Cardiac fibroblast (primary cell): ENCODE measurements at regions not wholly inside any gene's neighbourhood (a gene's known extent, or its start where the extent isn't known, plus 50 kb on each side); places are given as distances from the start of the nearest gene placed in this dataset.
"Not testable (repeated sequence)": the region's sequence is repeated elsewhere in the genome, so short reads cannot be mapped to it uniquely, and the experiment has no call there.

Experiments used
- DNase-seq, 2 donors: peaks; one replicate each; pipeline versions ENCODE4 v3.0.0 to v3.0.0-alpha.2; 2010; ENCODE audit warnings: low read depth in 2 of 2
- H3K4me3 ChIP-seq, 2 donors: replicated peaks in 1 of 2; 1 replicate in 1 of 2; 2 replicates in 1 of 2; pipeline ENCODE4 v1.5.1; 2011; ENCODE audit warnings: low read depth in 2 of 2, low read length in 2 of 2, mild to moderate bottlenecking in 2 of 2, moderate library complexity in 1 of 2
- TF ChIP-seq, protein P1 (sequence below): IDR thresholded peaks from one replicate; pipeline ENCODE4 v1.5.1; 2011; ENCODE audit warnings: low read depth, mild to moderate bottlenecking, low read length, inconsistent platforms

DNA sequence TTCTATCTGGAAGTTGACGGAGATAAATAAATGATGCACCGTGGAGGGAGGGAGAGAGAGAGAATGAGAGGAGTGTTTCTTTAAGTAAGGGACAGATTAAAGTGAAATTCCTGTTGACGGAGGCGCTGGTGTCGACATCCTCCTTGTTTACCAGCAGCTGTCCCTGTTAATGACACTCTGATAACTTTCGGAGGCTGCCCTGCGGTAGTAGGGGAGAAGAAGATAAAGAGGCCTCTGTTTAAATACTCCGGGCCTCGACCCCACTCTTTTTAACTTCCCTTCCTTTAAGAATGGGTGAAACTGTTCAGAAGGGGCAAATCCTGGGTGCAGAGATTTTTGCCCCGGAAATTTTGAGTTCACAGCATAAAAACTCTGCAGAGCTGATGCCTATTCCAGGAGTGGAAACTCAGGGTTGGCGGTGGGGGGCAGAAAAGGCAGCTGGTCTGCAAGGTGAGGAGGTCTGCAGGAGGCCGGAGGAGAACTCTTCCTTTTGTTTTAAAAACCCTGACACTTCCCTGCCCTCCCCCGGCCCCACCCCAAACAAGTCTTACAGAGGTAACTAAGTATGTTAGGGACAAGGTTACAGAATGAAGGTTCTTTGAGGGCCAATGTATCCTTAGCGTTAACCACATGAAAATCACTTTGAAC is 276.6 kb upstream of the NR2F2 start:
- DNase-seq, result peak; percentile 28 to 45
- H3K4me3 ChIP-seq, result no peak overlapping the region
- TF ChIP-seq, protein P1, sequence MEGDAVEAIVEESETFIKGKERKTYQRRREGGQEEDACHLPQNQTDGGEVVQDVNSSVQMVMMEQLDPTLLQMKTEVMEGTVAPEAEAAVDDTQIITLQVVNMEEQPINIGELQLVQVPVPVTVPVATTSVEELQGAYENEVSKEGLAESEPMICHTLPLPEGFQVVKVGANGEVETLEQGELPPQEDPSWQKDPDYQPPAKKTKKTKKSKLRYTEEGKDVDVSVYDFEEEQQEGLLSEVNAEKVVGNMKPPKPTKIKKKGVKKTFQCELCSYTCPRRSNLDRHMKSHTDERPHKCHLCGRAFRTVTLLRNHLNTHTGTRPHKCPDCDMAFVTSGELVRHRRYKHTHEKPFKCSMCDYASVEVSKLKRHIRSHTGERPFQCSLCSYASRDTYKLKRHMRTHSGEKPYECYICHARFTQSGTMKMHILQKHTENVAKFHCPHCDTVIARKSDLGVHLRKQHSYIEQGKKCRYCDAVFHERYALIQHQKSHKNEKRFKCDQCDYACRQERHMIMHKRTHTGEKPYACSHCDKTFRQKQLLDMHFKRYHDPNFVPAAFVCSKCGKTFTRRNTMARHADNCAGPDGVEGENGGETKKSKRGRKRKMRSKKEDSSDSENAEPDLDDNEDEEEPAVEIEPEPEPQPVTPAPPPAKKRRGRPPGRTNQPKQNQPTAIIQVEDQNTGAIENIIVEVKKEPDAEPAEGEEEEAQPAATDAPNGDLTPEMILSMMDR, result no peak

DNA sequence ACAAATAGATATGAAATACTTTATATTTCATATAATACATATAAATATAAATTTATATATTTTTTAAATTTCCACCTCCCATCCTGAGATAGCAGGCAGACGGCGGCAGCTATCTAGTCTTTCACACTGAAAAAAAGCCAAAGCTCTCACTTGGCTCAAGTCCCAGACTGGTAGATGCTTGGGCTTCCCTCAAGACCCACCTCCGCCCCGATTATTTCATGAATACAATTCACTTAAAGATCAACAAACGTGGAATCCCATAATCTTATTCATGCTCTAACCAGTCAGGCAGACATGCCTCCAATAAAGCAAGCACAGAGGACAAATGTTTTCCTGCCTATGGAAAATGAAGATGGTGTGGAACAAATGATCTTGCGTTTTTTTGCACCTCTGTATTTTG is 275.9 kb upstream of the NR2F2 start:
- no peak overlapping the region for H3K4me3 ChIP-seq
- DNase-seq, result no peak
- TF ChIP-seq, protein P1, result no peak

DNA sequence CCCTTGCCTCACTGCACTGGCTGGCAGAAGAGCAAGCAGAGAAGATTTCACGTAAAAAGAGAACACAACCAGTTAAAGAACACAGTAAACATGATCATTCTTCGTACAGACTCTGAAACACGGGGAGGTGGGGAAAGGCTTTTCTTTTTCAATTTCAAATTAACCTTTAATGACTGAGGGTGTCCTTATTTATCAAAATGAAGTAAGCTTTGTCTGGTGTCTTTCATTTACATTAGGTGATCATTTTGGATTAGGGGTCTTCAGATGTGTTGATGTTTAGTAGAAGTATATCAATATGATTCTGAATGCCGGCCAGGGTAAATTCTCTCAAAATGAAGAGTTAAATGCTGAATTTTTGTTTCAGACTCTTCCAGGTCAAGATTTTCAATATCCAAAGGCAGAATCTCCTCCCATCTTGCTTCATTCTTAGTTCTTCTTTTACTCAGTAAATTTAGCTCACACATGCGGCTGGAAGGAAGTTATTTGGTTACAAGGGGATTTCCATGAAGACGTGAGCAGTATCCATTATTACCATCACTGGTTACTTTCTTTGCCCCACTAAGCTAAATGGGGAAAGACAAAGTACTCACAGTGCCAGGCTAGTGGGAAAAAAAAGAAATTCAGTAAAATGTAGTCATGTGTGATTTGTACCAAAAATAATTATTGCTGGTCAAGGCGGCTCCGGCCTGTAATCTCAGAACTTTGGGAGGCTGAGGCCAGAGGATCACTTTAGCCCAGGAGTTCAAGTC is 272.2 kb upstream of the NR2F2 start:
- peak in 1 of 2 donors; percentile 17 for DNase-seq
- H3K4me3 ChIP-seq, result no peak overlapping the region
- TF ChIP-seq, protein P1, result no peak

DNA sequence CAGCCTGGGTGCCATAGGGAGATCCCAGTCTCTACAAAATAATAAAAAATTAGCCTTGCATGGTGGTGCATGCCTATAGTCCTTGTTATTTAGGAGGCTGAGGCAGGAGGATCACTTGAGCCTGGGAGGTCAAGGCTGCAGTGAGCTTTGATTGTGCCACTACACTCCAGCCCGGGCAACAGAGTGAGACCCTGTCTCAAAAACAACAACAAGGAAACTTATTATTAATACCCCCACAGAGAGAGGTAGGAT is 271.7 kb upstream of the NR2F2 start:
- H3K4me3 ChIP-seq, DNase-seq: not testable (repeated sequence)

DNA sequence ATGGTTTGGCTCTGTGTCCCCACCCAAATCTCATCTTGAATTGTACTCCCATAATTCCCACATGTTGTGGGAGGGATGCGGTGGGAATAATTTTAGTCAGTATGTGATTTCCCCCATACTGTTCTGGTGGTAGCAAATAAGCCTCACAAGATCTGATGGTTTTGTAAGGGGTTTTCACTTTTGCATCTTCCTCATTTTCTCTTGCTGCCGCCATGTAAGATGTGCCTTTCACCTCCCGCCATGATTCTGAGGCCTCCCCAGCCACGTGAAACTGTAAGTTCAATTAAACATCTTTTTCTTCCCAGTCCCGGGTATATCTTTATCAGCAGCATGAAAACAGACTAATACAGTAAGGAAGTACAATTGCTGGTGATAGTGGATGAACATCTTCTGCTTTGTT is 269.9 kb upstream of the NR2F2 start:
- not testable (repeated sequence) for H3K4me3 ChIP-seq, DNase-seq

DNA sequence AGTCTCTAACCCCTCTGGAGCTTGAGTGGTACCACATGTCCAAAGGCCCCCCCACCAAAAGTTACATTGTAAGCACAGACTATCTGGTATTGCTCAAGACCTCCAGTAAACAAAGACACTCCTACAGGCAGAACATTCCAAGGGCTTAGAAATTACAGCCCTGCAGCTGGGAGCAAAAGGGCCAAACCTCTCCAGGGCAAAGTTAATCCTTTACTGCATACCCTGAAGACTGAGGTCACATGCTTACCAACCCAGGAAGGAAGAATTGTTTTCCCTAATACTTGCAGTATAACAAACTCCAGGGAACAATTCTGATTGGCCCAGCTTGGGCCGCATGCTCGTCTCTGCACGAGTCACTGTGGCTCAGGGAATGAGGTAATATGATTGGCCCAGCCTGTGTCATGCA is 266.1 kb upstream of the NR2F2 start:
- TF ChIP-seq, protein P1, result no peak
- peak; percentile 50 to 54 for DNase-seq
- H3K4me3 ChIP-seq, result no peak overlapping the region

DNA sequence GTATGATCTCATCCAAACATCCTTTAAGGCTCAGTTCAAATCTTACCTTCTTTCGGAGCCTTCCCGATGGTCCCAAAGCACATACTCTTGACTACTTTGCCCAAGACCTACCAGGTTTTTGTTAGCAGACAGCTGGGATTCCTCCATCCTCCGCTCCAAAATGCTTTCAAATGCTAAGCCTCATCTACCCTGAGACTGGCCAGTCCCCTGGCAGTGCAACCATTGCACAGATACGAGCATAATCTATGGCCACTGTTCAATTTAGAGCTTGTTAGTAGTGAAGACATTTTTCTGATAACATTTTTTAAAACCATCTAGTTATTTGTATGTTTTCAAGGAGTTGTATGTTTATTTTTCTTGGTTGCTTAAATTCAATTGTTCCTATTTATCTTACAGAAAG is 264.4 kb upstream of the NR2F2 start:
- TF ChIP-seq, protein P1, result no peak
- peak in 1 of 2 donors; percentile 35 for DNase-seq

More for the DNA sequence above, 264.4 kb upstream of the NR2F2 start:
- H3K4me3 ChIP-seq, result no peak overlapping the region
